HepG2 (cell line): ENCODE measurements at regions not wholly inside any gene's neighbourhood (a gene's known extent, or its start where the extent isn't known, plus 50 kb on each side); places are given as distances from the start of the nearest gene placed in this dataset.

Source experiments
- JDP2 ChIP-seq: sonication (generic); formaldehyde crosslinking; IDR thresholded peaks from 2 replicates; pipeline ENCODE4 v1.8.1; 2022; ENCODE audit warnings: missing genetic modification reagents, borderline replicate concordance
- NPAS2 ChIP-seq: sonication (generic); formaldehyde crosslinking; IDR thresholded peaks from 2 replicates; pipeline ENCODE4 v1.8.0; 2022; ENCODE audit warnings: mild to moderate bottlenecking, missing genetic modification reagents, borderline replicate concordance
- ZBTB46 ChIP-seq: sonication (generic); formaldehyde crosslinking; IDR thresholded peaks from 2 replicates; pipeline ENCODE4 v1.4.0; 2020; ENCODE audit warnings: mild to moderate bottlenecking, missing genetic modification reagents, borderline replicate concordance
- TF ChIP-seq, protein P1 (sequence below): sonication (generic); formaldehyde crosslinking; IDR thresholded peaks from 2 replicates; pipeline ENCODE4 v1.4.0; 2020; ENCODE audit warnings: mild to moderate bottlenecking, missing genetic modification reagents
- TF ChIP-seq, protein P2 (sequence below): sonication (generic); formaldehyde crosslinking; IDR thresholded peaks from 2 replicates; pipeline ENCODE4 v1.5.0; 2020; ENCODE audit warnings: missing genetic modification reagents

DNA sequence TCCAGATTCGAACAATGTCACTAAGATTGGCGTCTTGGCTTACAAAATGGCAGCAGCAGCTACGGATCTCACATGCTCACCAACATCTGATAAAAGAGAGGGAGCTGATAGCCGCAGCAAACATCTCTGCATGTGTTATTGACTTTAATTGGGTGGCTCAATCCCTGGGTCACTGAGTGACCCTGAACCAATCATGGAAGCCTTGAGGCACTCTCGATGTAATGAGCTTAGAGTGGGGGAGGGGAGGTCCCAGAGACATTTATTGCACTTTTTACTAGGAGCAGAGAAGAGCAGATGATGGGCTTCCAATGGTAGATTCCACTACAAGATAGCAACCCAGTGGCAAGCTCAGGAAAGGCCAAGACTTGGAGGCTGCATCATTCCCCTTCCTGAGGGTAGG is 238.7 kb downstream of the BMP7 start (continued):
- TF ChIP-seq, protein P1, sequence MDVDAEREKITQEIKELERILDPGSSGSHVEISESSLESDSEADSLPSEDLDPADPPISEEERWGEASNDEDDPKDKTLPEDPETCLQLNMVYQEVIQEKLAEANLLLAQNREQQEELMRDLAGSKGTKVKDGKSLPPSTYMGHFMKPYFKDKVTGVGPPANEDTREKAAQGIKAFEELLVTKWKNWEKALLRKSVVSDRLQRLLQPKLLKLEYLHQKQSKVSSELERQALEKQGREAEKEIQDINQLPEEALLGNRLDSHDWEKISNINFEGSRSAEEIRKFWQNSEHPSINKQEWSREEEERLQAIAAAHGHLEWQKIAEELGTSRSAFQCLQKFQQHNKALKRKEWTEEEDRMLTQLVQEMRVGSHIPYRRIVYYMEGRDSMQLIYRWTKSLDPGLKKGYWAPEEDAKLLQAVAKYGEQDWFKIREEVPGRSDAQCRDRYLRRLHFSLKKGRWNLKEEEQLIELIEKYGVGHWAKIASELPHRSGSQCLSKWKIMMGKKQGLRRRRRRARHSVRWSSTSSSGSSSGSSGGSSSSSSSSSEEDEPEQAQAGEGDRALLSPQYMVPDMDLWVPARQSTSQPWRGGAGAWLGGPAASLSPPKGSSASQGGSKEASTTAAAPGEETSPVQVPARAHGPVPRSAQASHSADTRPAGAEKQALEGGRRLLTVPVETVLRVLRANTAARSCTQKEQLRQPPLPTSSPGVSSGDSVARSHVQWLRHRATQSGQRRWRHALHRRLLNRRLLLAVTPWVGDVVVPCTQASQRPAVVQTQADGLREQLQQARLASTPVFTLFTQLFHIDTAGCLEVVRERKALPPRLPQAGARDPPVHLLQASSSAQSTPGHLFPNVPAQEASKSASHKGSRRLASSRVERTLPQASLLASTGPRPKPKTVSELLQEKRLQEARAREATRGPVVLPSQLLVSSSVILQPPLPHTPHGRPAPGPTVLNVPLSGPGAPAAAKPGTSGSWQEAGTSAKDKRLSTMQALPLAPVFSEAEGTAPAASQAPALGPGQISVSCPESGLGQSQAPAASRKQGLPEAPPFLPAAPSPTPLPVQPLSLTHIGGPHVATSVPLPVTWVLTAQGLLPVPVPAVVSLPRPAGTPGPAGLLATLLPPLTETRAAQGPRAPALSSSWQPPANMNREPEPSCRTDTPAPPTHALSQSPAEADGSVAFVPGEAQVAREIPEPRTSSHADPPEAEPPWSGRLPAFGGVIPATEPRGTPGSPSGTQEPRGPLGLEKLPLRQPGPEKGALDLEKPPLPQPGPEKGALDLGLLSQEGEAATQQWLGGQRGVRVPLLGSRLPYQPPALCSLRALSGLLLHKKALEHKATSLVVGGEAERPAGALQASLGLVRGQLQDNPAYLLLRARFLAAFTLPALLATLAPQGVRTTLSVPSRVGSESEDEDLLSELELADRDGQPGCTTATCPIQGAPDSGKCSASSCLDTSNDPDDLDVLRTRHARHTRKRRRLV (CRISPR knock-in tag): no peak
- TF ChIP-seq, protein P2, sequence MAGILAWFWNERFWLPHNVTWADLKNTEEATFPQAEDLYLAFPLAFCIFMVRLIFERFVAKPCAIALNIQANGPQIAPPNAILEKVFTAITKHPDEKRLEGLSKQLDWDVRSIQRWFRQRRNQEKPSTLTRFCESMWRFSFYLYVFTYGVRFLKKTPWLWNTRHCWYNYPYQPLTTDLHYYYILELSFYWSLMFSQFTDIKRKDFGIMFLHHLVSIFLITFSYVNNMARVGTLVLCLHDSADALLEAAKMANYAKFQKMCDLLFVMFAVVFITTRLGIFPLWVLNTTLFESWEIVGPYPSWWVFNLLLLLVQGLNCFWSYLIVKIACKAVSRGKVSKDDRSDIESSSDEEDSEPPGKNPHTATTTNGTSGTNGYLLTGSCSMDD (CRISPR knock-in tag): no peak
- TF ChIP-seq JDP2 (CRISPR knock-in tag): no peak
- no peak for TF ChIP-seq NPAS2 (CRISPR knock-in tag)
- no peak for TF ChIP-seq ZBTB46 (CRISPR knock-in tag)
